HCT116 (cell line): ENCODE measurements at regions not wholly inside any gene's neighbourhood (a gene's known extent, or its start where the extent isn't known, plus 50 kb on each side); places are given as distances from the start of the nearest gene placed in this dataset.
A peak's percentile ranks its signal among the peaks of the same experiment; 100 is the strongest.

Source experiments
- ATAC-seq: fragments of 200-7000 bp; cut with Tn5 transposase; 2 replicates; pipeline ENCODE4 v1.9.1; 2020; ENCODE audit warnings: mild to moderate bottlenecking, moderate library complexity
- BruUV-seq: library from RNA; stranded (reverse); fragments of 400-500 nt; replicated peaks from 2 replicates; lab custom pipeline; 2021; lab: Mats Ljungman, UMichigan
- CTCF ChIA-PET: fragments of 300-600 bp; sonication (Branson Sonifier 250); formaldehyde crosslinking; loops from one replicate; lab custom pipeline; 2021; ENCODE audit warnings: antibody characterized with exemption; lab: Charles Lee
- POLR2A ChIA-PET: fragments of 300-600, 350-600 bp; sonication (Branson Sonifier 250); formaldehyde crosslinking; loops from one replicate; lab custom pipeline; 2021; ENCODE audit warnings: antibody characterized with exemption; lab: Charles Lee
- RAD21 ChIA-PET, 2 experiments: fragments of 300-600 bp; sonication (Branson Sonifier 250); formaldehyde crosslinking; loops; one replicate each; lab custom pipeline; 2023; ENCODE audit warnings: low total read pairs in 2 of 2; ENCODE audit not compliant: uncharacterized antibody in 2 of 2, unreplicated experiment in 2 of 2, low non-redundant PET in 1 of 2; lab: Charles Lee
- DNase-seq: peaks from one replicate; pipeline ENCODE4 v3.0.0-alpha.2; 2010; ENCODE audit warnings: low read depth, low spot score
- H2AFZ ChIP-seq: fragments of 200-600 bp; shearing (Covaris generic), sonication (generic); 2 replicates; pipeline ENCODE4 v1.6.1; 2017; ENCODE audit warnings: low read depth, mixed run types, mixed read lengths, antibody characterized with exemption, low read length; ENCODE audit not compliant: poor library complexity, severe bottlenecking
- H3K27ac ChIP-seq: 2 replicates; pipeline ENCODE4 v1.5.1; 2012; ENCODE audit warnings: low read depth, low read length
- H3K27me3 ChIP-seq: fragments of 200-600 bp; sonication (generic); 2 replicates; pipeline ENCODE4 v1.6.1; 2016; ENCODE audit warnings: mixed run types, low read length, mixed read lengths; ENCODE audit not compliant: insufficient read depth
- H3K36me3 ChIP-seq, 2 experiments: fragments of 200-500 bp in 1 of 2; fragments of 200-600 bp in 1 of 2; sonication (Bioruptor generic) in 1 of 2; sonication (generic) in 1 of 2; 2 replicates each; pipeline versions ENCODE4 v1.5.1 to v1.6.1; 2014 to 2016; ENCODE audit warnings: low read length in 2 of 2, inconsistent platforms in 1 of 2, mixed read lengths in 1 of 2, mixed run types in 1 of 2; ENCODE audit not compliant: insufficient read depth in 2 of 2, control insufficient read depth in 1 of 2
- H3K4me1 ChIP-seq, 2 experiments: fragments of 200-600 bp in 1 of 2; sonication (generic) in 1 of 2; 2 replicates each; pipeline versions ENCODE4 v1.5.1 to v1.6.1; 2012 to 2017; ENCODE audit warnings: low read length in 2 of 2, inconsistent platforms in 1 of 2, mild to moderate bottlenecking in 1 of 2, mixed read lengths in 1 of 2, mixed run types in 1 of 2, moderate library complexity in 1 of 2; ENCODE audit not compliant: insufficient read depth in 2 of 2, control insufficient read depth in 1 of 2
- H3K4me2 ChIP-seq: fragments of 200-600 bp; sonication (generic); 2 replicates; pipeline ENCODE4 v1.6.1; 2017; ENCODE audit warnings: mixed run types, low read length, mixed read lengths
- H3K4me3 ChIP-seq, 2 experiments: fragments of 200-600 bp in 1 of 2; sonication (generic) in 1 of 2; replicated peaks in 1 of 2; 2 replicates each; pipeline ENCODE4 v1.5.1; 2011 to 2016; ENCODE audit warnings: low read length in 2 of 2, control low read depth in 1 of 2, low read depth in 1 of 2, mild to moderate bottlenecking in 1 of 2, mixed read lengths in 1 of 2, mixed run types in 1 of 2
- H3K79me2 ChIP-seq: fragments of 200-600 bp; sonication (generic); 2 replicates; pipeline ENCODE4 v1.6.1; 2017; ENCODE audit warnings: mild to moderate bottlenecking, mixed run types, low read length, moderate library complexity, mixed read lengths; ENCODE audit not compliant: insufficient read depth
- H3K9ac ChIP-seq: fragments of 200-600 bp; sonication (generic); 2 replicates; pipeline ENCODE4 v1.6.1; 2016; ENCODE audit warnings: low read length, mixed read lengths
- H3K9me2 ChIP-seq: fragments of 200-600 bp; sonication (generic), shearing (Covaris generic); 2 replicates; pipeline ENCODE4 v1.6.1; 2017; ENCODE audit warnings: mixed run types, mild to moderate bottlenecking, moderate library complexity; ENCODE audit not compliant: insufficient read depth
- H3K9me3 ChIP-seq, 2 experiments: fragments of 200-500 bp in 1 of 2; fragments of 200-600 bp in 1 of 2; sonication (Bioruptor generic) in 1 of 2; sonication (generic) in 1 of 2; 2 replicates each; pipeline ENCODE4 v1.6.1; 2014 to 2017; ENCODE audit warnings: low read length in 2 of 2, mixed read lengths in 2 of 2, inconsistent platforms in 1 of 2, low read depth in 1 of 2, mild to moderate bottlenecking in 1 of 2, mixed run types in 1 of 2, moderate library complexity in 1 of 2; ENCODE audit not compliant: control insufficient read depth in 1 of 2, insufficient read depth in 1 of 2
- H4K20me1 ChIP-seq: fragments of 200-600 bp; sonication (generic), shearing (Covaris generic); 2 replicates; pipeline ENCODE4 v1.6.1; 2017; ENCODE audit warnings: mixed run types, mild to moderate bottlenecking, moderate library complexity; ENCODE audit not compliant: insufficient read depth
- CEBPB ChIP-seq: IDR thresholded peaks from 2 replicates; pipeline ENCODE4 v1.6.1; 2012; ENCODE audit warnings: low read depth
- EZH2 ChIP-seq: fragments of 200-600 bp; sonication (generic); IDR thresholded peaks from 2 replicates; pipeline ENCODE4 v1.6.1; 2017; ENCODE audit warnings: antibody characterized with exemption, mixed run types
- POLR2A ChIP-seq: IDR thresholded peaks from 2 replicates; pipeline ENCODE4 v1.7.0; 2011; ENCODE audit warnings: borderline replicate concordance; ENCODE audit not compliant: insufficient read depth, insufficient read length; ENCODE audit errors: extremely low read depth
- RAD21 ChIP-seq: IDR thresholded peaks from 2 replicates; pipeline ENCODE4 v1.6.1; 2012; ENCODE audit warnings: low read depth, mild to moderate bottlenecking
- SP1 ChIP-seq: IDR thresholded peaks from 2 replicates; pipeline ENCODE4 v1.6.1; 2012; ENCODE audit warnings: low read depth
- SRF ChIP-seq: IDR thresholded peaks from 2 replicates; pipeline ENCODE4 v1.6.1; 2012; ENCODE audit warnings: low read depth
- YY1 ChIP-seq: IDR thresholded peaks from 2 replicates; pipeline ENCODE4 v1.6.1; 2011; ENCODE audit warnings: low read length, low read depth, moderate library complexity, mild to moderate bottlenecking; ENCODE audit not compliant: insufficient replicate concordance; ENCODE audit errors: extremely low read depth
- ZFX ChIP-seq: fragments of 450-650 bp; IDR thresholded peaks from 2 replicates; pipeline ENCODE4 v1.6.1; 2017
- ZNF274 ChIP-seq: fragments of 200-500 bp; sonication (Bioruptor generic); IDR thresholded peaks from 2 replicates; pipeline ENCODE4 v1.6.1; 2014; ENCODE audit warnings: mild to moderate bottlenecking, low read depth, low read length, inconsistent platforms
- intact Hi-C: fragments of 100-400 bp; cut with micrococcal nuclease; formaldehyde crosslinking; loops from 2 replicates; pipeline ENCODE4 v1.10.0; 2022
- TF ChIP-seq, protein P1 (sequence below): IDR thresholded peaks from 2 replicates; pipeline ENCODE4 v1.6.1; 2012; ENCODE audit warnings: low read depth
- TF ChIP-seq, protein P2 (sequence below), 3 experiments: fragments of 200-600 bp in 1 of 3; sonication (generic) in 1 of 3; IDR thresholded peaks in 2 of 3; conservative IDR thresholded peaks in 1 of 3; 2 replicates each; pipeline ENCODE4 v1.5.1; 2012 to 2017; ENCODE audit warnings: low read depth in 2 of 3, low read length in 2 of 3, antibody characterized with exemption in 1 of 3, borderline replicate concordance in 1 of 3, control low read depth in 1 of 3, mild to moderate bottlenecking in 1 of 3, mixed read lengths in 1 of 3, mixed run types in 1 of 3, moderate library complexity in 1 of 3; ENCODE audit not compliant: insufficient read depth in 1 of 3
- TF ChIP-seq, protein P3 (sequence below): IDR thresholded peaks from 2 replicates; pipeline ENCODE4 v1.6.1; 2011; ENCODE audit warnings: mild to moderate bottlenecking, low read length, moderate library complexity; ENCODE audit not compliant: insufficient replicate concordance; ENCODE audit errors: extremely low read depth
- TF ChIP-seq, protein P4 (sequence below): IDR thresholded peaks from 2 replicates; pipeline ENCODE4 v1.6.1; 2012

DNA sequence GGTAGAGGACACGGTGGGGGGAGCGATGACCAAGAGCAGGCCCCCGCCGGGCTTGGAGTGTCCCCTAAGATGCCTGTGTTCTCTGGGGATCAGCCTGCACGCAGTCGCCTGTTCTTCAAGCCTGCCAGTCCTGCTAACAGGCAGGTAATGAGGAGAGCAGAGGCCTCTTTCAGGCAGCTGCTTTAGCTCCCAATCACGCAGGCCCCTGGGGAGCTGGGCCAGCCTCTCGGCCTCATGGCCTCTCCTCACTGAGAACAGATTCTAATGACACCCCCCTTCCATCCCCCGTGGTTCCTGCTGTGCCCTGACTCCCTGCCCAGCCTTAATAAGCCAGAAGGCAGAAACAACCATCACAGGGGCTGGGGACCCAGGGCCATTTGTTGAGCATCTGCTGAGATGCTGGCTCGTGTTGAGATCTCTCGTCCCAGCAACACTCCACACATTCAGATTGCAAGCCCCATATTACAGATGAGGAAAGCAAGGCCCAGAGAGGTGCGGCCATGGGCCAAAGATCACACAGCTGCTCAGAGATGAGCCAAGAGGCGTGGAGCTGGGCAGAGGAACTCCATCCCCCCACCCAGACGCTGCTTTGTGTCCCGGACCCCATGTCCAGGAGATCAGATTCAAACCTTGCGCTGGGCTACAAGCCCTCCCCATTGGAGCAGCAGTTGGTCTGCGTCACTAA lies 71.6 kb upstream of the CASZ1 start:
- TF ChIP-seq, protein P1, sequence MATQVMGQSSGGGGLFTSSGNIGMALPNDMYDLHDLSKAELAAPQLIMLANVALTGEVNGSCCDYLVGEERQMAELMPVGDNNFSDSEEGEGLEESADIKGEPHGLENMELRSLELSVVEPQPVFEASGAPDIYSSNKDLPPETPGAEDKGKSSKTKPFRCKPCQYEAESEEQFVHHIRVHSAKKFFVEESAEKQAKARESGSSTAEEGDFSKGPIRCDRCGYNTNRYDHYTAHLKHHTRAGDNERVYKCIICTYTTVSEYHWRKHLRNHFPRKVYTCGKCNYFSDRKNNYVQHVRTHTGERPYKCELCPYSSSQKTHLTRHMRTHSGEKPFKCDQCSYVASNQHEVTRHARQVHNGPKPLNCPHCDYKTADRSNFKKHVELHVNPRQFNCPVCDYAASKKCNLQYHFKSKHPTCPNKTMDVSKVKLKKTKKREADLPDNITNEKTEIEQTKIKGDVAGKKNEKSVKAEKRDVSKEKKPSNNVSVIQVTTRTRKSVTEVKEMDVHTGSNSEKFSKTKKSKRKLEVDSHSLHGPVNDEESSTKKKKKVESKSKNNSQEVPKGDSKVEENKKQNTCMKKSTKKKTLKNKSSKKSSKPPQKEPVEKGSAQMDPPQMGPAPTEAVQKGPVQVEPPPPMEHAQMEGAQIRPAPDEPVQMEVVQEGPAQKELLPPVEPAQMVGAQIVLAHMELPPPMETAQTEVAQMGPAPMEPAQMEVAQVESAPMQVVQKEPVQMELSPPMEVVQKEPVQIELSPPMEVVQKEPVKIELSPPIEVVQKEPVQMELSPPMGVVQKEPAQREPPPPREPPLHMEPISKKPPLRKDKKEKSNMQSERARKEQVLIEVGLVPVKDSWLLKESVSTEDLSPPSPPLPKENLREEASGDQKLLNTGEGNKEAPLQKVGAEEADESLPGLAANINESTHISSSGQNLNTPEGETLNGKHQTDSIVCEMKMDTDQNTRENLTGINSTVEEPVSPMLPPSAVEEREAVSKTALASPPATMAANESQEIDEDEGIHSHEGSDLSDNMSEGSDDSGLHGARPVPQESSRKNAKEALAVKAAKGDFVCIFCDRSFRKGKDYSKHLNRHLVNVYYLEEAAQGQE = no peak
- TF ChIP-seq EZH2 (no peak), SRF (no peak), ZNF274 (no peak), SP1 (no peak), POLR2A (no peak), CEBPB (no peak), YY1 (no peak), RAD21 (no peak), ZFX (no peak)
- TF ChIP-seq, protein P2, sequence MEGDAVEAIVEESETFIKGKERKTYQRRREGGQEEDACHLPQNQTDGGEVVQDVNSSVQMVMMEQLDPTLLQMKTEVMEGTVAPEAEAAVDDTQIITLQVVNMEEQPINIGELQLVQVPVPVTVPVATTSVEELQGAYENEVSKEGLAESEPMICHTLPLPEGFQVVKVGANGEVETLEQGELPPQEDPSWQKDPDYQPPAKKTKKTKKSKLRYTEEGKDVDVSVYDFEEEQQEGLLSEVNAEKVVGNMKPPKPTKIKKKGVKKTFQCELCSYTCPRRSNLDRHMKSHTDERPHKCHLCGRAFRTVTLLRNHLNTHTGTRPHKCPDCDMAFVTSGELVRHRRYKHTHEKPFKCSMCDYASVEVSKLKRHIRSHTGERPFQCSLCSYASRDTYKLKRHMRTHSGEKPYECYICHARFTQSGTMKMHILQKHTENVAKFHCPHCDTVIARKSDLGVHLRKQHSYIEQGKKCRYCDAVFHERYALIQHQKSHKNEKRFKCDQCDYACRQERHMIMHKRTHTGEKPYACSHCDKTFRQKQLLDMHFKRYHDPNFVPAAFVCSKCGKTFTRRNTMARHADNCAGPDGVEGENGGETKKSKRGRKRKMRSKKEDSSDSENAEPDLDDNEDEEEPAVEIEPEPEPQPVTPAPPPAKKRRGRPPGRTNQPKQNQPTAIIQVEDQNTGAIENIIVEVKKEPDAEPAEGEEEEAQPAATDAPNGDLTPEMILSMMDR (IDR thresholded peaks at IDR 0.05 in 2 of 3, conservative IDR thresholded peaks at IDR 0.05 in 1 of 3; ENCODE audit: borderline replicate concordance in 1 of 3, insufficient read depth in 1 of 3, low read depth in 2 of 3, low read length in 2 of 3) = no peak
- TF ChIP-seq, protein P3, sequence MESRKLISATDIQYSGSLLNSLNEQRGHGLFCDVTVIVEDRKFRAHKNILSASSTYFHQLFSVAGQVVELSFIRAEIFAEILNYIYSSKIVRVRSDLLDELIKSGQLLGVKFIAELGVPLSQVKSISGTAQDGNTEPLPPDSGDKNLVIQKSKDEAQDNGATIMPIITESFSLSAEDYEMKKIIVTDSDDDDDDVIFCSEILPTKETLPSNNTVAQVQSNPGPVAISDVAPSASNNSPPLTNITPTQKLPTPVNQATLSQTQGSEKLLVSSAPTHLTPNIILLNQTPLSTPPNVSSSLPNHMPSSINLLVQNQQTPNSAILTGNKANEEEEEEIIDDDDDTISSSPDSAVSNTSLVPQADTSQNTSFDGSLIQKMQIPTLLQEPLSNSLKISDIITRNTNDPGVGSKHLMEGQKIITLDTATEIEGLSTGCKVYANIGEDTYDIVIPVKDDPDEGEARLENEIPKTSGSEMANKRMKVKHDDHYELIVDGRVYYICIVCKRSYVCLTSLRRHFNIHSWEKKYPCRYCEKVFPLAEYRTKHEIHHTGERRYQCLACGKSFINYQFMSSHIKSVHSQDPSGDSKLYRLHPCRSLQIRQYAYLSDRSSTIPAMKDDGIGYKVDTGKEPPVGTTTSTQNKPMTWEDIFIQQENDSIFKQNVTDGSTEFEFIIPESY = no peak
- TF ChIP-seq, protein P4, sequence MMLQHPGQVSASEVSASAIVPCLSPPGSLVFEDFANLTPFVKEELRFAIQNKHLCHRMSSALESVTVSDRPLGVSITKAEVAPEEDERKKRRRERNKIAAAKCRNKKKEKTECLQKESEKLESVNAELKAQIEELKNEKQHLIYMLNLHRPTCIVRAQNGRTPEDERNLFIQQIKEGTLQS = no peak
- Histone ChIP-seq H3K9me2 (no peaks in the 10 kb centered on the region), H3K36me3 (no peaks in the 10 kb centered on the region), H4K20me1 (no peaks in the 10 kb centered on the region), H3K27ac (no peak overlapping the region), H3K9ac (no peak overlapping the region), H3K4me1 (peaks cover 8 to 11% of the 10 kb centered on the region in 2 experiments; a peak in 3 of 4 replicates), H3K79me2 (no peaks in the 10 kb centered on the region), H2AFZ (peak overlapping the region; percentile 57), H3K4me3 (no peak overlapping the region), H3K9me3 (no peaks in the 10 kb centered on the region), H3K4me2 (peak overlapping the region; percentile 77; the same call in 1 of the 2 replicates), H3K27me3 (peaks cover 9% of the 10 kb centered on the region; the same call in 1 of the 2 replicates)
- BruUV-seq = no TSS peak
- ChIA-PET CTCF (no interaction called here), POLR2A (interaction anchor here (0.5 kb wide), 1 partner anchor 33 kb away, joined by 4 read pairs; no protein-coding TSS in a partner anchor), RAD21 (interaction anchor here (0.6 to 1.6 kb wide), 3 partner anchors 231 to 438 kb away, joined by 3 read pairs; partner anchors contain the start of gene CENPS (in 1 of the 2))
- DNase-seq (no peak), ATAC-seq (no peak)
- intact Hi-C loops = loop anchor here (1.0 to 5.0 kb wide), 5 partner anchors 176 to 361 kb away; no protein-coding TSS in a partner anchor
